GM21423 (cell line): ENCODE measurements at regions not wholly inside any gene's neighbourhood (a gene's known extent, or its start where the extent isn't known, plus 50 kb on each side); places are given as distances from the start of the nearest gene placed in this dataset.

ENCODE experiments used
- ATAC-seq: cut with Tn5 transposase; IDR thresholded peaks from one replicate; pipeline ENCODE4 v1.9.1; 2021; ENCODE audit warnings: mild to moderate bottlenecking, moderate library complexity; ENCODE audit not compliant: unreplicated experiment

DNA sequence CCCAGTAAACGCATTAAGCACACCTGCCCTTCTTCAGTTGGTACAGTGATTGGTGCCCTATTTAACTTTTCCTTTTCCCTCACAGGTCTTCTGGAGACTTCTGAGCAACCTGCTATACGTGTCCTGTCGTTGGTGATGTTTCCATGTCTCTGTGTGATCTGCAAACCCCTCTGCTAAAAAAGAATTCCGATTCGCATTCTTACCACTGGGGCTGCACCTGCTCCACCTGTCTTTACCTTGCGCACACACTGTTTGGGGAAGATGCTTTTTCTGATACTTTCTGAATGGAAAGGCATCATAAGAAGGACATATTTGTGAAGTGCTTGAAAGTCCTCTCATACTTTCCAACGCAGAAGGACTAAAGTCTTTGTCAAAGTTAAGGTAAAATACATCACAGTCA lies 323.9 kb upstream of the SOX11 start:
- no peak for ATAC-seq

DNA sequence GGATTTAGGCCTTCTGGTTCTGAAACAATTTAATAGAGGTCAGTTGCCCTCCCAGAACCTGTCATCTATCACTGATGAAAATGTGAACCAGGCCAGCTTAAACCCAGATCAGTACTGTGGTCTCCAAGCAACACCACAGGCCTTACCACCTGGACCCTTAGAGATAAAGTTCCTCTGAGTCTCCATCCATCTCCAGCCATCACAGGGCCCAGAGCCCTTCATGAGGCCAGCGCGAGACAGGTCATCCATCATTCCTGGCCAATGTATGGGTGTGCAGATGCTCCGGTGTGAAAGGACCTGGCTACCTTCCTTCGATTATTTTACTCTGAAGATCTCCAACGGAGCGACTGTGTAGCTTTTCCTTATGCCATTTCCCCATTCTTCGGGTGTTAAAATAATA lies 322.7 kb upstream of the SOX11 start:
- ATAC-seq: no peak

DNA sequence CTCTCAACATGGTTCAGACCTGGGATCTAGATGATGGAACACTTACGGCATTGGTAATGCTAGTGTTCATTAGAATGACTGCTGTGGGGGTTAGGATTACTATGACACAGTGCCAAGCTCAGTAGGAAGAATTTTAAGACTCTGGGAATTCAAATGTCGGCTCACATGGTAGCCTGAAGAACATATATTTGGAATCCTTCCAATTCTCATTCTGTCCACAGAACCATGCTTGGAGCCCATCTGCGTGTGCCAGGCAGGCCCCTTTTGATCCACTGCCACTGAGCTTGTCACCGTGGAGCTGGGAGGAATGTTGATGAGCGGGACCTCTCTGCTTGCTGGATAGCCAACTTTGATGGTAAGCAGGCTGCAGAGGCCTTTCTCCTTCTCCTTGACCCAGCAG lies 322.0 kb upstream of the SOX11 start:
- no peak for ATAC-seq

DNA sequence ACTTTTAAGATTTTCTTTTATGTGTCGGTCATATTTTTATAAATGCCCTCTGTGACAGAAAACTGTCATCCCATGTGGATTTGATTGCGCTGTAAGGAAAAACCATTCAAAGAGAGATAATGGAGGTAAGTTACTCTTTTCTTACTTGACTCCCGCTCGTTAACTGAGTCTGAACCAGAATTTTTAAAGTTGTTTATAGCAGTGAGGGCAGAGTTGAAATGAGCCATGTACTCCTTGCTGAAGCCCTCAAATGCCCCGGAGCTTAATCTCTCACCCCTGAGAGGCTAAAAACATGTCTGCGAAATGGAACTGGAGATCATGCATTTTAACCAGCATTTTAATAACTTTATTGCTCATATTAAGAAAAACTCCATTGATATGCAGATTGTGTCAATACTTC lies 320.0 kb upstream of the SOX11 start:
- no peak for ATAC-seq

DNA sequence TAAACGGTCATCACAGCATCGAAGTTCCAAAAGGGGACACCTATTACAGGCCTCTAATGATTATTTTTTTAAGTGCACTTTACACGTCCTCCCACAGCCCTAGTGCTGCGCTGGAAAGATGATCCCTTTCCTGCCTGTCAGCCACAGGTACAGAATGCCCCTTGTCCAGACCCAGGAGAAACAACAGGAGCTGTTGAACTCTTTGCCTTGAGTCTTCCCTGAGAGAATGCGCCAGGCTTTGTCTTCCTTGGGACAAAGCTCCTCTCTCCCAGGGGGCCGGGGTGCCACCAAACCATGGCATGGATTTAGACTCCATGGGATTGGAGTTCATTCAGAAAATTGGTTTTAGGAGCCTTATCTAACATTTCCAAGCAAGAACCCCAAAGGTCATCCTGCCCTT lies 319.0 kb upstream of the SOX11 start:
- no peak for ATAC-seq

DNA sequence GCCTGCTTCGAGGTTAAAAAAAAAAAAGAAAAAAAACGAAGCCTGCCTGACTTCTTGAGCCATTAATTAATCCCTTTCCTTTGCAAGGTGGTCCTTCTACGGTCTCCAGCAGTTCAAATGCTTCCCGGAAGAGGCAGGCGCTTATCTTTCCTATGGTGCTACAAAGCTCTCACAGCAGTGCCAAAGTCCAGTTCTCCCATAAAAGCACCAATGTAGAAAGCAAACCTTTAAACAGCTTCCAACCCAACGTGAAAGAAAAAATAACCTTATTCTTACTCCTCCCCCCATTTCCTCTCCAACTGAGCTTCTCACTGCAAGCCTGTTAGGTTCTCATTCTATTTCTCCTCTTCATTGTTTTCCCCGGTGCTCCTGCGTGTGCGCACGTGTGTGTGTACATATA lies 317.4 kb upstream of the SOX11 start:
- no peak for ATAC-seq

DNA sequence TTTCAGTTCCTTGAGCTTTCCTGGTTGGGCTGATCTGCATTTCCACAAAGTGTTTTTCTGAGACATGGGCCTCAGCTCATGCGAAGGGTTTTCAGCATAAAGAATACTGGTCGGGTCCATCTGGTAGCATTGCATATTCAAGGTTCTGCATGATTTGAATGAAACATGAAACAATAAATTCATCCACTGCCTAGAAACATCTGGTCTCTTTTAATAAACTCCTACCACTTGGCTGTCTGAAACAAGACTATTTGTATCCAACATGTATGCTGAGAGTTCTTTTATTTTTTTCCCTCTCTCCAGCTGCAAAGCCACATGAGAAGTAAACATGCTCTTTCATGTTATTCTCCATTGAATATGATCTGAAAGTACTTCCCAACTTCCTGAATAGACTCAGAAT lies 314.9 kb upstream of the SOX11 start:
- ATAC-seq: no peak

DNA sequence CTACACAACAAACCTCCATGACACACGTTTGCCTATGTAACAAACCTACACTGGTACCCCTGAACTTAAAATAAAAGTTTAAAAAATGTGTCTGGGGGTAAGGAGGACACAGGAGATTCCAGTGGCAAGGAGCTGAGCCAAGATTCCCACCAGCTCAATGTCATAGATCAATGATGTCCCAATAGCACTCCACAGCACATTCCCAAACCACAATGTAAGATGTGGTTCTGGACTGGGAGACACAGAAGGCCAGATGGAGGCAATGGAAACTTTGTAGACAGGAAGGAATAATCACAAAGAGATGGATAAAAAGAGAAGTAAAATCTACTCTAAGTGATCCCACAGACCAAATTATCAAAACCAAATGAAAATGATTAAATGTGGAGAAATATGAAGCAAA lies 312.4 kb upstream of the SOX11 start:
- ATAC-seq: no peak

DNA sequence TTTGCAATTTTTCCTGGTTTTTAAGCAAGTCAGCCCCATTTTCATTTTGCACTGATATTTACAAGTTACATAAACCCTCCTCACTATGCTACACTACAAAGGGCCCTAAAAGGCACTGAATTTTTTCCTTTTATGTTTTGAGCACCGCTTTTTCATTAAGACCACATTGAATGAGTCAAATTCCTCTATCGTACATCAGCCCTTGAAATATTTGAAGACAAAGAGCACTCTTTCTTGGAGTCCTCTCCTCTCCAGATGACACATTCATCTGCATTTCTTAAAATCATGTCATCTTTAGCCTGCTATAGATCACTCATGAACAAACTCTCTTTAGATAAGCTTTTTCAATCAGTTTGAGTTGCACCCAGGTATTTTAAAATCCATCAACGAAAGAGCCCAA lies 306.6 kb upstream of the SOX11 start:
- no peak for ATAC-seq

DNA sequence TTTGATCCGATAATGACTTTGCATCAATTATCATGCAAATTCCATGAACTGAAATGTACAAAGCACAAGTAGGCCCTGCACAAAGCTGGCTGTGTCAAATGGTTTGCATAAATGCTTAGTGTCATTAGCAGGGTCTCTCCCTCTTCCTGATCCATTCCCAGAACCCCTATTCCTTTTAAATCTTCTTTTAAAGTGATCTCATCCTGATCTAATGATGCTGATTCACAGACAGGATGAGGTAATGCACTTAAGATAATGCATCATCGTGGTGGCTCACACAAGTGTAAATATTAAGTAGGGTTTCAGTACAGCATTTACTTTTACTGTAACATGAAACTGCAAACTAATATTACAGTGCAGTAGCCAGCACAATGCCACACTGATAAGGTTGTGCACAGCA lies 304.8 kb upstream of the SOX11 start:
- ATAC-seq: no peak

DNA sequence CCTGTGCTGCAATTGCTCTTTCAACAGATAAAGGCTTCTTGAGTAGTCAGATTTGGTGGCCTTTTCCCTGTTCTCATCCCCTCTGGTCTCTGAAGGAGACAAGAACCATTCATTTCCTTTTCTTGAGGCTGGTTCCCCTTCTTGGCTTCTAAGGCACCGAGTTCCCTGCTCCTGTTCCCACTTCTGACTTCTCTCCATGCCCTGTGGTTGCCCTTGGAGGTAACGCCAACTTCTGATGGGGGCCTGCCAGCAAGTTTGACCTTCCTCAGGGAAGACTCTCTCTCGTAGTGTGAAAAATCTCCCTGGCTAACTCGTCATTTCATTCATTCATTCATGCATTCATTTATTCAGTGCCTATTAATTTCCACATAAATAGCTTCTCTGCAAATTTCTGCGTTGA lies 302.4 kb upstream of the SOX11 start:
- no peak for ATAC-seq

DNA sequence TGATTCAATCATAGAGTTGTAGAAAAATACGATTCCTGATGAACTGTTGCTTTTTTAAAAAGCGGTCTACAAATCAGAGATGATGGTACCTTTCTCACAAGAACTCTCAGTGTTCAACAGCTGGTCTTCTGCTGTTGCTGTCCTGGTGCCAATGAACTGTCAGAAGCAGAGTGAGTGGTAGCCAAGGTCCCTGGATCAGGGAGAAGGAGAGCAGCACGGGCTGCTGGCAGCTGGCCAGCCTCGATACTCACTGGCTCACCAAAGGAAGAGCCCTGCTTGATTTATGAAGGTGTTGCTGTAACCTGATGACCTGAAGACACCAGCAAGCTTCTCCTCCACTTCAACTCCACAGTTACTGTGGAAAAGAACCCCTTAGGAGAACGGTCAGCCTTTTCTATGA lies 300.8 kb upstream of the SOX11 start:
- no peak for ATAC-seq

DNA sequence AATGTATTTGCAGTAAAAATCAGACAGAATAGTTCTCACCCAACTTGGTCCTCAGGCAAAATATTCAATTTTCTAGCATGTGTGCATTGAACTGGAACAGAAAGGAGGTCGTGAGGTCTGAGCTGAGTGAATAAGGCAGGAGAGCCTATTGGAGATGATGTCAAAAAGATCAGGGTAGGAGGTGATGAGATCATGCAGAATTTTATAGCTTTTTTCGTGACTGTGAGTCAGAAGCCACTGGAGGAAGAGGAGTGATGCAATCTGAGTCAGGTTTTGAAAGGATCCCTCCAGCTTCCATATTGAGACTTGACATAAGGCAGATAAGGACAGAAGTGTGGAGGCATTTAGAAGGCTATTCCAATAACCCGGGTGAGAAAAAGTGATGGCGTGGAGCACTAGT lies 299.5 kb upstream of the SOX11 start:
- ATAC-seq: no peak

DNA sequence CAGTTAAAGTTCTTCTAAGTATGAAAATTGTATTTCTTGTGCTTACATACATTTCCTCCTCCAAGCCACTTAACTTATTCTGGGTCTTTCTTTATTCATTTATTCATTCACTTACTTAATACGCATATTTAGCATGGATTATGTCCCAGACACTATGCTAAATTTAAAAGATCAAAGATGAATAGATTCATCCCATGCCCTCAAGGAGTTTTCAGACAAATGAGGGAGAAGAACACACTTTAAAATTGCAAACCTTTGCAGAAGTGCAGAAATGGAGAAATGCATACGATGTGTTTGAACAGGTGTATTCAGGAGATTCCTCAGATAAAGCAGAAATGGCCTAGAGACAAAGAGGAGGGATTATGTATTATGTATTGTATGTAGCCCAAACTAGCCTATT lies 298.7 kb upstream of the SOX11 start:
- ATAC-seq: no peak

DNA sequence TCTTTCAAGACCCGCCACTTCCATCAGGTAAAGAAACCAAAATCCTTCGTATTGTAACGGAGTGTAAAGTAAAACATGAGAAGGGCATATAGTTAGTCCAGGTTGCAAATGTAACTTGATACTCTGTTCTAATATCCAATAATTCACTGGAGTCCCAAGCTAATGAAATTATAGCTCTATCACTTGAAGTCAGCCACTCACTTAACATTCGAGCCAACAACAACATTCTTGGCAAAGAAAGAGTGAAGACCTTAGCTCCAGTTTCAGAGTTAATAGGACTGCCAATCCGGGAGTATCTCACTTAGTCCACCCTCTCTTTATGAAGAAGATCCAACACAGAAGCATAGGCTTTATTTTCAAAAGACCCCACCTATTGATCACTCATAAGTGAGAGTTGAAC lies 298.0 kb upstream of the SOX11 start:
- ATAC-seq: no peak

DNA sequence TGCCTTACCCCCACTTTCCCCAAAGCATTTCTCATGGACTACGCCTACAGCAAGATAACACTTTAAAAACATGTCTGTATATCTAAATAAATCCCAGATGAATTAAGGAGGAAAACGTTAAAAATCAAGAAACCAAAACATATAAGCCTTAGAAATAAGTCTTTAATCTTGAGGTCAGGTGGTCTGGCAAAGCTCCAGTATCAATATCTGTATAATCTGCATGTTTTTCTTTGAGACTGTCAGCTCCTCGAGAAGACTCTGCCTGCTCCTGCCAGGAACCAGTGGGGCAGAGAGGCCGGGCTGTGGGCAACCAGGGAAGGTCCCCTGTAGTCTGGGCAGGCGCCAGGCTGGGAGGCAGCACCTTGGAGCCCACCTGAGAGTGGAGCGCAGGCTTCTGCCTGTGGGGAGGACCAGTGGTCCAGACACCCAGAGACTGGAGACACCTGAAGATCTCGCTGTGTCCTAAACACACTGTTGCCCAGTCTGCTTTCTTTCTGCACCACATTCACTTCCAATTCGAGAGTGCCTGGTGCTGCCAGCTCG lies 291.0 kb upstream of the SOX11 start:
- ATAC-seq: no peak

DNA sequence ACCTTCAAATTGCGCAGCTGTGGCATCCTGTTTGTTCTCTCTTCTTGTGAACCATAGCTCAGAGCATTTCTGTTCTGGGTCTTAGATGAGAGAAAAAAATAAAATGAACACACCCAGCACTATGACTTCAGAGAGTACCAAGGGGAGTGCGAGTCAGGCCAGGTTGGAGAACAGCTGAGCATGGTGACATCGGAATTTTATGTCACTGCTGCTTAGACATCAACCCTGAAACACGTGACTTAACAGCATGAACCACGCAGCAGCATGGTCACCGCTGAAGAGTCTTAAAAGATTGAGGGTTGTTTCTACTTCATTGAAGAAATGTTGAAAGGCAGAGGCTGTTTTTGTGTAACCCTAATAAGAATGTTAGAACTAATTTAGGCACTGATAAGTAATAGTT lies 288.8 kb upstream of the SOX11 start:
- no peak for ATAC-seq

DNA sequence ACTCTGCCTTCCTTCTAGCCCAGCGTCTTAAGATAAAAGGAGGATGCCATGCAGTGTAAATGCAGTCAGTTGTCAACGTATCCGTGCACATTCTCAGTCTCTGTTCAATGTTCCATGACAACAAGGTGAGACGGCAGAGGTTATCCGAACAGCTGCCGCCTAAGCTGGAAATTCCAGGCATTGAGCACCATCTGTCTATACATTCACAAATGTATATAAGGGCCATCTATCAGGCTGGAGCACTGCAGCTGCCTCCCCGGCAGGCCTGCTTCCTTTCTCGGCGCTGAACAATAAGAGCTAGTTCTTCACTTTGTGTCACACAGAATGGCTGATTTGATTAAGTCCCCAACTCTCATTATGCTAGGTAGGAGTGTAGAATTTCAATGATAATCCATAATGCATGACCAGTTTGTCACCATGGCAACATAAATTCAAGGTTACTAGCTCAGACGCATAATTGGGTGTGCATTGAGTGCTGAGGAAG lies 282.2 kb upstream of the SOX11 start:
- ATAC-seq: no peak

DNA sequence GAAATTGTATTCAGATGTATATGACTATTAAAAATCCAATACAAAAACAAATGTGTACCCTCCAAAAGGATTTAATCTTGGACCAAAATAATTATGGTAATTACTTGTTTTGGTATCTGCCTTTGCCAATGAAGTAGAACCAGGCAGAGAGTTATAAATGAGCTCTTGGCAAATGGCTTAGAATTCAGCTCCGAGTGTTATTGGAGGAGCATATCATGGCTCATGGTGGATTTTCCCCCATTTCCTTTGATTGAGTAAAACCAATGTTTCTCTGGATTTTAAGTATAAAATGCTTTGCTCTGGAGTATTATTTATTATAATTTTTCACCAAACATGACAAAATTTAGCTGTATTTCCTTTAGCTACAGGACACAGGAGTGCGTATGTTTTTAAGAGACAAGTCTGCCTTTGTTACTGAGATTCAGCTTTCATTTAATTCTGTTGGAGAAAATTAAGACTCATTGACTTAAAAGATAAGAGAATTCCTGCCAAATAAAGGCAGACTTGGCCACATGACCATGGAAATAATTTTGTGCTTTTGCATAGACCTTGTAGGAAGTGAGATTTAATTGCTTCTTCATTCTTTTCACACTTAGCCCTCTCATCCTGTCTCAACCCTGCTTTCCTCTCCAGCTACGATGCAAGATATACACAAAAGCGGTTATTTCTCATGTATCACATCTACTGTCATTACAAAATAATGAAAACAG lies 281.0 kb upstream of the SOX11 start:
- no peak for ATAC-seq

DNA sequence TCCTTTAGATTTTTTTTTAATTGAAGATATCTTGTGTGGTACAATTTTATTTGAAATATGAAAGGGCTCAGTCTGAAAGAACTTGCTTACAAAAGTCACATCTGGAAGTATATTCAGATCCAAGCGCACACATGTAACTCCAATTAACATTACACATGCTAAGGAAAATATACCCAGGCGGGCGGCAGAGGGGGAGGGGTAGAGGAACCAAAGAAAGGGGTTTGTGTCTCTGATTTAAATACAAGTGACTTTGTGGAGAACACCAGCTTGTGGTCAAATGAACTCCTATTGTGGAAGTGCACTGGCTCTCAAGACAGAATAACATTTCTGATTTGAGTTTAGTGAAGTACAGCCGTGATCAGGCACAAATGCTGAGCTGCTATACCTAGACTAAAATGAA lies 280.2 kb upstream of the SOX11 start:
- ATAC-seq: no peak

DNA sequence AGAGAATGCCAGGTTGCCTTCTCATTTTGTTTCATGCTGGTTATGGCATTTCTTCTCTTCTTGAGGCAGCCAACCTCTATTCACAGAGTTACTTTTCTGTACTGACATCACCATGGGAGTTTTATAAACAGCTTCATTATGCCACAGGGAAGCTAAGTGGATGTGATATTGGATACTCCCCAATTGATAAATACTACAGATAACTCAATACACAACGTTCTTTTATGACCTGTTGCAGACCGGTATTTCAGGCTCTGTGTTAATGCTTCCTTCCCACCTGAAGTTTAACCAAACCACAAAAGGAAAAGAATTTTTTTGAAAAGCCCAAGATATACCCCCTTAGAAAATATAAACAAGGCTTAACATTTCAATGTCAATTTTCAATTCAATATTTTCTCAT lies 258.3 kb upstream of the SOX11 start:
- no peak for ATAC-seq

DNA sequence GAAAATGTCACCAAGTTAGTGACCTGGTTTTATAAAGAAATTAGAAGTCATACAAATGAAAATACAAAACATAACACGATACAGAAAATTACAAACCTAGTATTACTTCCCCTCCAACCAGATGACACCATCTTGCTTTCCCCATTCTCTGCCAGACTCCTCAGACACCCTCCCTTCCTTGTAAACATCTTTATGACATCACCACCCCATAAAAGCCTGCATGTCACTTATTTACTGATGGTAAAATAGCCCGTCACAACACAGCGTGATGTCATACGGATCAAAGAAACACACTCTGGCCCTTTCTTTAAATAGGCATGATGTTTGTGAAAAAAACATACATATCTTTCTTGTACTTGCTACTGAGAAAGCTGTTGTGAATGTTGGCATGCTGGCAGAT lies 254.8 kb upstream of the SOX11 start:
- ATAC-seq: no peak

DNA sequence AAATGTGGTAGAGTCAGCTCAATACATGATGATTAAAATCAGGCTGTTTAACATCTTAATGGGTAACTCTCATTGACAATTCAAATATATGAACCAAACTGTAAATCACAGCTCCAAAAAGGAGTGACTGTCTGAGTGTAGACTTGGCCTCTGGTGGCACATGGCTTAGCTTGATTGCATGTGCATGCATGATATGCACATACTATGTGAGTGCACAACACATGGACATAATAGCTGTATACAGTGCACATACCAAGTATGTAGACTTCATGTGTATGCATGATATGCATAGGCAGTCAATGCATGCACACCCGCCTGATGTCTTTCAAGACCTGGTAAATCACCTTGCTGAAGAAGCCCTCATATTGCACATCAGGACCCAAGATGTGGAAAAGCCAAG lies 252.0 kb upstream of the SOX11 start:
- ATAC-seq: no peak
